Heart left ventricle (tissue), 13 donors: ENCODE measurements at regions not wholly inside any gene's neighbourhood (a gene's known extent, or its start where the extent isn't known, plus 50 kb on each side); places are given as distances from the start of the nearest gene placed in this dataset.

ENCODE experiments used
- CTCF ChIP-seq, 12 donors: fragments of 200-600 bp; sonication (generic) in 4 of 12; IDR thresholded peaks; one replicate each; pipeline versions ENCODE4 v1.5.0 to v1.8.0; 2018 to 2022; ENCODE audit warnings: antibody characterized with exemption in 12 of 12, mild to moderate bottlenecking in 5 of 12
- POLR2A ChIP-seq, 2 donors: fragments of 450-650 bp; IDR thresholded peaks; one replicate each; pipeline ENCODE4 v1.6.1; 2017; ENCODE audit warnings: antibody characterized with exemption in 2 of 2, mild to moderate bottlenecking in 2 of 2, moderate library complexity in 2 of 2
- donor health status: ischemic (EF 13 %, LVEDD 7.1; RV severe dilation, severe dysfunction).
- donor health status: DM: no; HTN: yes; CAD: no.
- donor health status: DM: no; HTN: no; CAD: no.
- donor health status: ischemic (EF 25% LVEDD 6.9; RV normal size, moderate dysfunction).
- donor health status: ischemic (EF 25% LVEDD 5.7; RV mildly dilated, moderate dysfunction).
- donor health status: ischemic (EF 35%, LVEDD 5.7; RV mildly dilated, moderate dysfunction).
- donor health status: nonischemic (EF 11% LVEDD 7.7; RV severe dilation, severe dysfunction).
- donor health status: DM: yes; HTN: yes; CAD: no.
- donor health status: PGD.
- donor health status: ischemic (EF 29% LVEDD 5.4; RV normal size, mild dysfunction).
- donor health status: nonischemic (EF 23%, LVEDD 6.1; RV moderate dilation, normal function).

- TF ChIP-seq CTCF (IDR thresholded peaks at IDR 0.05): no peak
- no peak for TF ChIP-seq POLR2A (IDR thresholded peaks at IDR 0.05)
Measured at GRCh38 chr14:54048736-54049135, 92.1 kb upstream of the BMP4 start.
